Astrocyte (in vitro differentiated cells and primary cell): ENCODE measurements at regions not wholly inside any gene's neighbourhood (a gene's known extent, or its start where the extent isn't known, plus 50 kb on each side); places are given as distances from the start of the nearest gene placed in this dataset.

ENCODE experiments used
- DNase-seq: peaks from one replicate; pipeline ENCODE4 v3.0.0-alpha.2; 2010; ENCODE audit warnings: low read depth
- FAIRE-seq: peaks from 2 replicates; lab custom pipeline; 2011; peaks lifted over from hg19 to GRCh38; lab: Jason Lieb, UNC
- H2AFZ ChIP-seq: 2 replicates; pipeline ENCODE4 v1.6.0; 2012; ENCODE audit warnings: low read depth, low read length, inconsistent platforms
- H3K27ac ChIP-seq: 2 replicates; pipeline ENCODE4 v1.5.1; 2011; ENCODE audit warnings: low read depth, low read length, inconsistent platforms
- H3K27me3 ChIP-seq: 2 replicates; pipeline ENCODE4 v1.6.0; 2011; ENCODE audit warnings: low read length, inconsistent platforms; ENCODE audit not compliant: insufficient read depth
- H3K36me3 ChIP-seq: 2 replicates; pipeline ENCODE4 v1.5.1; 2011; ENCODE audit warnings: low read length, inconsistent platforms; ENCODE audit not compliant: insufficient read depth
- H3K4me1 ChIP-seq: 2 replicates; pipeline ENCODE4 v1.5.1; 2011; ENCODE audit warnings: low read length, inconsistent platforms; ENCODE audit not compliant: insufficient read depth
- H3K4me2 ChIP-seq: 2 replicates; pipeline ENCODE4 v1.6.0; 2012; ENCODE audit warnings: low read length, inconsistent platforms
- H3K4me3 ChIP-seq: 2 replicates; pipeline ENCODE4 v1.5.1; 2011; ENCODE audit warnings: low read depth, mild to moderate bottlenecking, low read length, inconsistent platforms; ENCODE audit not compliant: insufficient read depth
- H3K79me2 ChIP-seq: 2 replicates; pipeline ENCODE4 v1.6.0; 2012; ENCODE audit warnings: mild to moderate bottlenecking, low read length, inconsistent platforms; ENCODE audit not compliant: insufficient read depth
- H3K9ac ChIP-seq: 2 replicates; pipeline ENCODE4 v1.6.0; 2012; ENCODE audit warnings: mild to moderate bottlenecking, low read length, inconsistent platforms
- H3K9me3 ChIP-seq: 2 replicates; pipeline ENCODE4 v1.5.1; 2012; ENCODE audit warnings: low read depth, mild to moderate bottlenecking, low read length, inconsistent platforms; ENCODE audit not compliant: insufficient read depth
- H4K20me1 ChIP-seq: 2 replicates; pipeline ENCODE4 v1.6.0; 2012; ENCODE audit warnings: low read length, inconsistent platforms; ENCODE audit not compliant: insufficient read depth
- H3K27ac Mint-ChIP-seq: one replicate; pipeline ENCODE4 v1.8.0; 2021; ENCODE audit warnings: mild to moderate bottlenecking, mixed read lengths; ENCODE audit not compliant: unreplicated experiment
- H3K27me3 Mint-ChIP-seq: one replicate; pipeline ENCODE4 v1.8.0; 2021; ENCODE audit warnings: low read depth, mixed read lengths; ENCODE audit not compliant: unreplicated experiment
- H3K36me3 Mint-ChIP-seq: one replicate; pipeline ENCODE4 v1.8.0; 2021; ENCODE audit warnings: low read depth, mixed read lengths; ENCODE audit not compliant: unreplicated experiment
- H3K4me1 Mint-ChIP-seq: one replicate; pipeline ENCODE4 v1.8.0; 2021; ENCODE audit warnings: low read depth, mixed read lengths; ENCODE audit not compliant: unreplicated experiment
- H3K4me3 Mint-ChIP-seq: one replicate; pipeline ENCODE4 v1.8.0; 2021; ENCODE audit warnings: mild to moderate bottlenecking, moderate library complexity, mixed read lengths; ENCODE audit not compliant: unreplicated experiment
- H3K9me3 Mint-ChIP-seq: one replicate; pipeline ENCODE4 v1.8.0; 2021; ENCODE audit warnings: mild to moderate bottlenecking, mixed read lengths; ENCODE audit not compliant: unreplicated experiment
- EZH2 ChIP-seq: IDR thresholded peaks from 2 replicates; pipeline ENCODE4 v1.6.1; 2012; ENCODE audit warnings: mild to moderate bottlenecking, low read length, inconsistent platforms; ENCODE audit not compliant: insufficient read depth
- TF ChIP-seq, protein P1 (sequence below): IDR thresholded peaks from 2 replicates; pipeline ENCODE4 v1.5.1; 2011; ENCODE audit warnings: low read depth, mild to moderate bottlenecking, inconsistent platforms, low read length, moderate library complexity; ENCODE audit not compliant: insufficient read depth

DNA sequence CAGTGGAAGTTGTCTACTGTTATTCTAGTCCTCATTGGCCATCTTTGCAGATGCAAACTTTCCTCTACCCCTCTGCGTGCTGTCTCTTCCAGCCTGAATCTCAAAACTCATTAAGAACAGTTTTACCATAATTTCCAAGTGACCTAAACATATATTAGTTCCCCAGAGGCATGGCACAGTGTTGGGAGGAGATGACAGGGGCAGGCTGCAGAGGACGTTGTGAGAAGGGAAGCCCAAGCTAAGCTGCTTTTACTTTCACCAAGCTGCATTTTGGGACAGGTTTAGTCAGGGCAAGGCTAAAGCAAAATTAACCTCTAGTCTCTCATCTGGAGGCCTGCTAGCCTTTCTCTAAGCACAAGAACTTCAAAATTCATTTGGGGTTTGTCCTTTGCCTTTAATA, 318.6 kb upstream of the SATB1 start:
- Histone ChIP-seq H3K4me2 (no peak overlapping the region), H3K4me1 (no peaks in the 10 kb centered on the region), H3K36me3 (no peaks in the 10 kb centered on the region), H3K4me3 (no peak overlapping the region), H2AFZ (no peak overlapping the region), H3K79me2 (no peaks in the 10 kb centered on the region), H3K9me3 (no peaks in the 10 kb centered on the region), H3K27me3 (no peaks in the 10 kb centered on the region), H4K20me1 (no peaks in the 10 kb centered on the region), H3K9ac (no peak overlapping the region), H3K27ac (no peak overlapping the region)
- Mint-ChIP-seq H3K36me3 (no peaks in the 10 kb centered on the region), H3K27me3 (no peaks in the 10 kb centered on the region), H3K9me3 (no peaks in the 10 kb centered on the region), H3K4me1 (peaks cover 10% of the 10 kb centered on the region), H3K4me3 (no peak overlapping the region), H3K27ac (no peak overlapping the region)
- FAIRE-seq (no peak), DNase-seq (no peak)
- no peak for TF ChIP-seq EZH2
- TF ChIP-seq, protein P1, sequence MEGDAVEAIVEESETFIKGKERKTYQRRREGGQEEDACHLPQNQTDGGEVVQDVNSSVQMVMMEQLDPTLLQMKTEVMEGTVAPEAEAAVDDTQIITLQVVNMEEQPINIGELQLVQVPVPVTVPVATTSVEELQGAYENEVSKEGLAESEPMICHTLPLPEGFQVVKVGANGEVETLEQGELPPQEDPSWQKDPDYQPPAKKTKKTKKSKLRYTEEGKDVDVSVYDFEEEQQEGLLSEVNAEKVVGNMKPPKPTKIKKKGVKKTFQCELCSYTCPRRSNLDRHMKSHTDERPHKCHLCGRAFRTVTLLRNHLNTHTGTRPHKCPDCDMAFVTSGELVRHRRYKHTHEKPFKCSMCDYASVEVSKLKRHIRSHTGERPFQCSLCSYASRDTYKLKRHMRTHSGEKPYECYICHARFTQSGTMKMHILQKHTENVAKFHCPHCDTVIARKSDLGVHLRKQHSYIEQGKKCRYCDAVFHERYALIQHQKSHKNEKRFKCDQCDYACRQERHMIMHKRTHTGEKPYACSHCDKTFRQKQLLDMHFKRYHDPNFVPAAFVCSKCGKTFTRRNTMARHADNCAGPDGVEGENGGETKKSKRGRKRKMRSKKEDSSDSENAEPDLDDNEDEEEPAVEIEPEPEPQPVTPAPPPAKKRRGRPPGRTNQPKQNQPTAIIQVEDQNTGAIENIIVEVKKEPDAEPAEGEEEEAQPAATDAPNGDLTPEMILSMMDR: no peak

DNA sequence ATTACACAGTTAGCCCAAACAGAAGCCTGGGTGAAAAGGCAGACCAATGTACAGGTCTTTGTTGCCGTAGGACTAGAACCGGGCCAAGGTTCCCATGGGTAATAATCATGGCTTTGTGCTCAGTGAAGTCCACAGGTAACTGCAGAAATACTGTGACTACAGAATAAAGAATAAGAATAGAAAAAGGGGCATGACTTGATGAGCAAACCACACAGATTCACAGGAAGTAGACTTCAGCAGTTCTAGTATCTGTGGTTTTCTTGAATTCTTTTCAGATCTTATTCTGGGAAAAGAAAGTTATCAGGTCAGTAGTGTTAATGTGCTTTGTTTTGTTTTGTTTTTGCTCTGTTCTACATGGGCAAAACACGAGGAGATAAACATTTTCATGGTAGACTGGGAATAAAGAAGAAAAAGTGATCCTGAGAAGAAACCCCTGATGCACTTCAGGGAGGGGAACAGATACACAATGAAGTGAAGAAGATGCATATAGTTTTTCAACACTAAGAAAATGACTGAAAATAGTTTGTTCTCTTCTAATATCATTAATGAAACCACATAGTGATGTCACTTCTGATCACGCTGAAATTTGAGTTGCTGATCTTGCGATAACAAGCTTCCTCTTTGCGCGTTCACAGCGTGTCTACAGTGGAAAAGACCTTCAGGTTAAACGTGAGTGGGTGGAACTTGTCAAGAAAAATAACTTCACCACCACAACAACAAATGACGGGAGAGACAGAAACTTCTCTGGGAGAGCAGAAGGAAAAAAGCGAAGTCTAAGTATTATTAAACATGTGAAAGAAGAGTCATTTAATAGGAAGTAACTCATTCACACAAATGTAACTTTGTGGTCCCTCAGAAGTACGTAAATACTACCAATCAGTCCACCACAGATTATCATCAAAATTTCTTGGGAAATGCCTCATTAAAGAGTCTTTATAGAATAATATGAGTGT, 315.8 kb upstream of the SATB1 start:
- no peaks in the 10 kb centered on the region for H3K4me1 ChIP-seq
- DNase-seq (no peak), FAIRE-seq (no peak)
- no peak for TF ChIP-seq EZH2
- TF ChIP-seq, protein P1: no peak
- no peak overlapping the region for H2AFZ ChIP-seq
- no peaks in the 10 kb centered on the region for H3K27me3 ChIP-seq
- H3K27me3 Mint-ChIP-seq: no peaks in the 10 kb centered on the region
- no peaks in the 10 kb centered on the region for H3K36me3 ChIP-seq
- no peaks in the 10 kb centered on the region for H3K79me2 ChIP-seq
- peak overlapping the region; percentile 2 for H3K27ac Mint-ChIP-seq
- no peak overlapping the region for H3K4me3 Mint-ChIP-seq
- no peak overlapping the region for H3K4me2 ChIP-seq
- H3K4me1 Mint-ChIP-seq: peaks cover 10% of the 10 kb centered on the region
- no peak overlapping the region for H3K4me3 ChIP-seq
- H3K9ac ChIP-seq: no peak overlapping the region
- H3K36me3 Mint-ChIP-seq: no peaks in the 10 kb centered on the region
- H3K27ac ChIP-seq: no peak overlapping the region
- no peaks in the 10 kb centered on the region for H3K9me3 ChIP-seq
- no peaks in the 10 kb centered on the region for H3K9me3 Mint-ChIP-seq
- H4K20me1 ChIP-seq: no peaks in the 10 kb centered on the region

DNA sequence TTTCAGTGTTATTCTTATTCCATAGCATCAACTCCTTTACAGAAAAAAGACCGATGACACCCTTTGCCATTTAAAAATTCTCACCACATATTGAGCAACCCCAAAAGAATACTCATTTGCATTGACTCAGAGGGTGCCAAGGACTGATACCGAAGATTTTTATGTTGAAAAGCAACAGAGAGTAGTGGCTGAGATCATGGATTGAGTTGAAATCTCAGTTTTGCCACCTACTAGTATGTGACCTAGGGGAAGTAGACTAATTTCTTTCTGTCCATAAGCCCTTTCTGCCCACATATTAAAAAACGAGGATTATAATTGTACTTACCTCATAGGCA, 313.9 kb upstream of the SATB1 start:
- no peaks in the 10 kb centered on the region for H3K9me3 Mint-ChIP-seq
- no peaks in the 10 kb centered on the region for H3K27me3 ChIP-seq
- FAIRE-seq: no peak
- H3K4me1 Mint-ChIP-seq: peaks cover 10% of the 10 kb centered on the region
- no peak overlapping the region for H3K4me3 ChIP-seq
- H3K27ac Mint-ChIP-seq: no peak overlapping the region
- TF ChIP-seq, protein P1: no peak
- no peak for TF ChIP-seq EZH2
- no peaks in the 10 kb centered on the region for H3K9me3 ChIP-seq
- no peaks in the 10 kb centered on the region for H3K27me3 Mint-ChIP-seq
- DNase-seq: no peak
- H2AFZ ChIP-seq: no peak overlapping the region
- H3K36me3 ChIP-seq: no peaks in the 10 kb centered on the region
- H3K36me3 Mint-ChIP-seq: no peaks in the 10 kb centered on the region
- no peak overlapping the region for H3K9ac ChIP-seq
- no peaks in the 10 kb centered on the region for H3K4me1 ChIP-seq
- no peak overlapping the region for H3K4me2 ChIP-seq
- no peak overlapping the region for H3K4me3 Mint-ChIP-seq
- H3K27ac ChIP-seq: no peak overlapping the region
- H4K20me1 ChIP-seq: no peaks in the 10 kb centered on the region
- H3K79me2 ChIP-seq: no peaks in the 10 kb centered on the region
